ENCODE measurements at regions not wholly inside any gene's neighbourhood (a gene's known extent, or its start where the extent isn't known, plus 50 kb on each side); places are given as distances from the start of the nearest gene placed in this dataset.

- Histone ChIP-seq H3K9me3 (replicated peaks in 1 of 11) (0 out of 22 replicates have a peak, but pooled peaks cover 0 to 3% (median 0%) of the 10 kb centered on the region in 11 experiments), H3K4me2 (peak overlapping the region; percentile 33 to 72 (median 59))
These were observed 78.3 kb upstream of the NRP1 start for GRCh38 chr10:33412653-33413361.

DNA sequence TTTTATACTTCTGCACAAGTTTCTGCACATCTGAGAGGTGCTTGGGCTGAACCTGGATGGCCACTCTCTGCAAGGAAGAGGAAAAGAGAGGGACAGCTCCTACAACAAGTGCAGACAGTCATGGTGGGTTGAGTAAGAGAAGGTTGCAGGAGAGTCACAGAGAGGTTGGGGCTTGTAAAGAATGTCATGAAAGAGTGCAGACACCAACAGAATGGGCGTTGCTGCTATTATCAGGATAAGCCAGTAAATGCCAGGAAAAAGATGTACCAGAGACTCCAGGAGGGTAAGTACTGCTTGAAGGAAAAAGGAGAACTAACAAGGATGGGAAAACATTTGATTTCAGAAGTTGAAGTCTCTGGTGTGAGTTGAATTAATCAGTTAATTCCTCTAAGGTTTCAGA, 77.8 kb upstream of the NRP1 start:
- H3K4me1 ChIP-seq: peaks cover 6 to 47% (median 17%) of the 10 kb centered on the region in 10 experiments
- 0 out of 22 replicates have a peak overlapping the region, but pooled peaks of 1 of the 11 experiments have one; percentile 1 for H3K9ac ChIP-seq
- no peak overlapping the region for H3K4me3 ChIP-seq
- peak overlapping the region in 8 of 11 experiments; percentile 39 to 72 (median 60); a peak in 14 of 22 replicates for H3K4me2 ChIP-seq
- H4K20me1 ChIP-seq: no peaks in the 10 kb centered on the region
- 0 out of 22 replicates have a peak, but pooled peaks cover 0 to 3% (median 0%) of the 10 kb centered on the region in 11 experiments for H3K9me3 ChIP-seq (replicated peaks in 1 of 11)
- no peaks in the 10 kb centered on the region for H3K36me3 ChIP-seq
- H3K27ac ChIP-seq: peak overlapping the region in 4 of 11 experiments; percentile 22 to 64 (median 48); a peak in 6 of 22 replicates
- no peaks in the 10 kb centered on the region for H3K27me3 ChIP-seq
- TF ChIP-seq Cebpa-rat (IDR thresholded peaks at IDR 0.05): no peak

More at GRCh38 chr10:33412653-33413361, 78.3 kb upstream of the NRP1 start:
- Histone ChIP-seq H3K27ac (peak overlapping the region in 5 of 11 experiments; percentile 0 to 64 (median 22); a peak in 7 of 22 replicates), H3K4me1 (peaks cover 6 to 51% (median 18%) of the 10 kb centered on the region in 10 experiments), H3K9ac (peak overlapping the region in 2 of 11 experiments; percentile 1 to 20; a peak in 1 of 22 replicates), H4K20me1 (no peaks in the 10 kb centered on the region), H3K27me3 (no peaks in the 10 kb centered on the region), H3K4me3 (no peak overlapping the region), H3K36me3 (no peaks in the 10 kb centered on the region)
- TF ChIP-seq Cebpa-rat (IDR thresholded peaks at IDR 0.05): no peak

GRCh38 chr10:33410860-33411234, 76.4 kb upstream of the NRP1 start:
- Histone ChIP-seq H3K4me2 (peak overlapping the region in 2 of 11 experiments; percentile 17 to 29; a peak in 3 of 22 replicates), H3K4me1 (peaks cover 6 to 47% (median 17%) of the 10 kb centered on the region in 10 experiments), H3K27ac (no peak overlapping the region), H3K9me3 (replicated peaks in 1 of 11) (0 out of 22 replicates have a peak, but pooled peaks cover 0 to 3% (median 0%) of the 10 kb centered on the region in 11 experiments), H3K27me3 (no peaks in the 10 kb centered on the region), H3K9ac (no peak overlapping the region), H4K20me1 (no peaks in the 10 kb centered on the region), H3K4me3 (no peak overlapping the region), H3K36me3 (no peaks in the 10 kb centered on the region)
- TF ChIP-seq Cebpa-rat (IDR thresholded peaks at IDR 0.05): no peak

DNA sequence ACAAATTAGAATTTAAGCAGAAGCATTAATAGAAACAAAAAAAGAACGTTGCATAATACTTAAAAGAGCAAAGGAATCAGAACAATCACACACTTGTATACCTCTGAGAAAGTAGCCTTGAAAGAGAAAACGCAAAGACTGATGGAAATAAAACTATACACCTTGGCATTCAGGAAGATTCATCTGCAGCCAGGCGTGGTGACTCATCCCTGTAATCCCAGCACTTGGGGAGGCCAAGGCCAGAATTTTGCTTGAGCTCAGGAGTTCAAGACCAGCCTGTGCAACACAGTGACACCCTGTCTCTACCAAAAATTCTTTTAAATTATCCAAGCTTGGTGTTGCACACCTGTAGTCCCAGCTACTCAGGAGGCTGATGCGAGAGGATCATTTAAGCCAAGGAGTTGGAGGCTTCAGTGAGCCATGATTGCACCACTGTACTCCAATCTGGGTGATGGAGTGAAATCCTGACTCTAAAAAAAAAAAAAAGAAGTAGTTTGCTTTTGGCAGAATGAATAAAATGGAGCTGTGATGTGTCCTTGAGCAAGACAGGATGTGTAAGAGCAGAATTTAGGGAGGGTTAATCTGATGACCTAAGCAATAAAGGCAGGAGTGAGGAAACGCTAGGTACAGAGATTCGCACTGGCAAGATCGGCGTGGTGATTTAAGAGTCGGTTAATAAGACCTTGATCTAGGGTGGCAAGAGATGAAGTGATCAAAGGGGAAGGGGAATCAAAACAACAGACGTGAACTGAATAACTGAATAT, 75.8 kb upstream of the NRP1 start:
- no peaks in the 10 kb centered on the region for H4K20me1 ChIP-seq
- no peak overlapping the region for H3K27ac ChIP-seq
- no peaks in the 10 kb centered on the region for H3K36me3 ChIP-seq
- no peak for TF ChIP-seq Cebpa-rat (IDR thresholded peaks at IDR 0.05)
- no peak overlapping the region for H3K4me3 ChIP-seq
- H3K9me3 ChIP-seq (replicated peaks in 1 of 11): 0 out of 22 replicates have a peak, but pooled peaks cover 0 to 3% (median 0%) of the 10 kb centered on the region in 11 experiments
- no peaks in the 10 kb centered on the region for H3K27me3 ChIP-seq
- no peak overlapping the region for H3K9ac ChIP-seq
- peak overlapping the region in 3 of 11 experiments; percentile 17 to 40 (median 29); a peak in 4 of 22 replicates for H3K4me2 ChIP-seq
- H3K4me1 ChIP-seq: peaks cover 6 to 47% (median 17%) of the 10 kb centered on the region in 10 experiments

- H3K4me2 ChIP-seq: no peak overlapping the region
- H3K4me1 ChIP-seq: peaks cover 0 to 17% (median 0%) of the 10 kb centered on the region in 10 experiments; a peak in 5 of 20 replicates
- H3K27ac ChIP-seq: no peak overlapping the region
- no peak for TF ChIP-seq Cebpa-rat (IDR thresholded peaks at IDR 0.05)
- no peaks in the 10 kb centered on the region for H3K27me3 ChIP-seq
- no peaks in the 10 kb centered on the region for H3K9me3 ChIP-seq (replicated peaks in 1 of 11)
- no peak overlapping the region for H3K4me3 ChIP-seq
- H3K36me3 ChIP-seq: no peaks in the 10 kb centered on the region
- H4K20me1 ChIP-seq: no peaks in the 10 kb centered on the region
- no peak overlapping the region for H3K9ac ChIP-seq
These were observed 72.1 kb upstream of the NRP1 start for GRCh38 chr10:33406596-33406995.

GRCh38 chr10:33402220-33403073, 68.0 kb upstream of the NRP1 start:
- no peak for TF ChIP-seq Cebpa-rat (IDR thresholded peaks at IDR 0.05)
- Histone ChIP-seq H3K36me3 (no peaks in the 10 kb centered on the region), H3K4me3 (no peak overlapping the region), H4K20me1 (no peaks in the 10 kb centered on the region), H3K27me3 (no peaks in the 10 kb centered on the region), H3K9ac (no peak overlapping the region), H3K9me3 (replicated peaks in 1 of 11) (peaks cover 3 to 15% (median 9%) of the 10 kb centered on the region in 11 experiments; a peak in 21 of 22 replicates), H3K4me2 (no peak overlapping the region), H3K27ac (no peak overlapping the region), H3K4me1 (peaks cover 0 to 5% (median 0%) of the 10 kb centered on the region in 10 experiments; a peak in 1 of 20 replicates)

GRCh38 chr10:33401300-33401699, 66.8 kb upstream of the NRP1 start:
- Histone ChIP-seq H3K4me1 (peaks cover 0 to 5% (median 0%) of the 10 kb centered on the region in 10 experiments; a peak in 1 of 20 replicates), H4K20me1 (no peaks in the 10 kb centered on the region), H3K9me3 (replicated peaks in 1 of 11) (peaks cover 15 to 26% (median 20%) of the 10 kb centered on the region in 11 experiments), H3K4me3 (no peak overlapping the region), H3K27me3 (no peaks in the 10 kb centered on the region), H3K27ac (no peak overlapping the region), H3K4me2 (no peak overlapping the region), H3K36me3 (no peaks in the 10 kb centered on the region), H3K9ac (no peak overlapping the region)
- TF ChIP-seq Cebpa-rat (IDR thresholded peaks at IDR 0.05): no peak

- no peak for TF ChIP-seq Cebpa-rat (IDR thresholded peaks at IDR 0.05)
- no peak overlapping the region for H3K9ac ChIP-seq
- peaks cover 18 to 44% (median 25%) of the 10 kb centered on the region in 11 experiments for H3K9me3 ChIP-seq (replicated peaks in 1 of 11)
- H3K4me1 ChIP-seq: peaks cover 0 to 22% (median 0%) of the 10 kb centered on the region in 10 experiments; a peak in 4 of 20 replicates
- H3K27me3 ChIP-seq: no peaks in the 10 kb centered on the region
- no peak overlapping the region for H3K4me2 ChIP-seq
- H3K36me3 ChIP-seq: no peaks in the 10 kb centered on the region
- H3K27ac ChIP-seq: no peak overlapping the region
- H3K4me3 ChIP-seq: no peak overlapping the region
- H4K20me1 ChIP-seq: no peaks in the 10 kb centered on the region
These were observed 64.3 kb upstream of the NRP1 start for GRCh38 chr10:33398796-33399195.

All from BLaER1 treated with 17β-estradiol and CSF1 and Interleukin-3, amounts not matched to agents 10 nM and 100 nM (cell line).